K562 (cell line): ENCODE measurements at regions not wholly inside any gene's neighbourhood (a gene's known extent, or its start where the extent isn't known, plus 50 kb on each side); places are given as distances from the start of the nearest gene placed in this dataset.

Experiments
- ATAC-seq: fragments of 200-7000 bp; cut with Tn5 transposase; 3 replicates; pipeline ENCODE4 v1.9.1; 2020; ENCODE audit warnings: moderate library complexity
- BruUV-seq: library from RNA; stranded (reverse); fragments of 400-500 nt; replicated peaks from 2 replicates; lab custom pipeline; 2021; lab: Mats Ljungman, UMichigan
- CTCF ChIA-PET: fragments of 300-600 bp; formaldehyde crosslinking; extraction: SDS; loops from one replicate; lab custom pipeline; 2021; ENCODE audit warnings: low intra/inter-chr PET ratio; lab: Yijun Ruan, JAX
- POLR2A ChIA-PET: fragments of 300-600, 350-650 bp; sonication (Branson Sonifier 250); formaldehyde crosslinking; extraction: SDS; loops from one replicate; lab custom pipeline; 2021; ENCODE audit warnings: antibody characterized with exemption, inconsistent platforms; lab: Yijun Ruan, JAX
- DNase-seq, 4 experiments: peaks; one replicate each; pipeline versions ENCODE4 v3.0.0 to v3.0.0-alpha.2; 2011 to 2018; ENCODE audit warnings: low spot score in 3 of 4, mixed read lengths in 3 of 4; ENCODE audit errors: extremely low read depth in 1 of 4
- FAIRE-seq: peaks from 2 replicates; lab custom pipeline; 2011; peaks lifted over from hg19 to GRCh38; lab: Jason Lieb, UNC
- H2AFZ ChIP-seq: 2 replicates; pipeline ENCODE4 v1.6.0; 2011; ENCODE audit warnings: low read depth, low read length, control low read depth, inconsistent platforms
- H3K27ac ChIP-seq: fragments of 200-600 bp; 3 replicates; pipeline ENCODE4 v1.8.0; 2011; ENCODE audit warnings: low read depth, mild to moderate bottlenecking, control low read depth, inconsistent platforms, low read length, moderate library complexity, mixed read lengths; ENCODE audit errors: extremely low read depth
- H3K27me3 ChIP-seq, 2 experiments: fragments of 300-600 bp in 1 of 2; 2 replicates in 1 of 2; 3 replicates in 1 of 2; pipeline versions ENCODE4 v1.6.0 to v1.8.0; 2011; ENCODE audit warnings: inconsistent platforms in 2 of 2, low read length in 2 of 2, mild to moderate bottlenecking in 1 of 2, mixed read lengths in 1 of 2, moderate library complexity in 1 of 2; ENCODE audit not compliant: control insufficient read depth in 2 of 2, insufficient read depth in 2 of 2
- H3K36me3 ChIP-seq: fragments of 300-600 bp; 3 replicates; pipeline ENCODE4 v1.8.0; 2011; ENCODE audit warnings: mild to moderate bottlenecking, low read length, inconsistent platforms; ENCODE audit not compliant: control insufficient read depth, insufficient read depth
- H3K4me1 ChIP-seq, 2 experiments: fragments of 200-600 bp in 1 of 2; replicated peaks in 1 of 2; 2 replicates in 1 of 2; 3 replicates in 1 of 2; pipeline versions ENCODE4 v1.5.1 to v1.8.0; 2011; ENCODE audit warnings: inconsistent platforms in 2 of 2, low read length in 2 of 2, mild to moderate bottlenecking in 1 of 2, mixed read lengths in 1 of 2, moderate library complexity in 1 of 2; ENCODE audit not compliant: control insufficient read depth in 2 of 2, insufficient read depth in 2 of 2
- H3K4me2 ChIP-seq: 2 replicates; pipeline ENCODE4 v1.6.1; 2011; ENCODE audit warnings: low read length, control low read depth, inconsistent platforms, mixed read lengths; ENCODE audit not compliant: insufficient read depth
- H3K4me3 ChIP-seq: fragments of 200-600 bp; sonication (generic), shearing (Covaris generic); 2 replicates; pipeline ENCODE4 v1.5.1; 2016; ENCODE audit warnings: control low read depth, inconsistent platforms
- H3K79me2 ChIP-seq: fragments of 200-600 bp; 3 replicates; pipeline ENCODE4 v1.8.0; 2011; ENCODE audit warnings: low read length, inconsistent platforms; ENCODE audit not compliant: control insufficient read depth, insufficient read depth
- H3K9ac ChIP-seq, 2 experiments: 2 replicates each; pipeline versions ENCODE4 v1.6.0 to v1.6.1; 2011; ENCODE audit warnings: low read depth in 2 of 2, low read length in 2 of 2, control low read depth in 1 of 2, inconsistent platforms in 1 of 2, mild to moderate bottlenecking in 1 of 2, mixed read lengths in 1 of 2; ENCODE audit not compliant: insufficient read depth in 1 of 2
- H3K9me1 ChIP-seq: one replicate; pipeline ENCODE4 v1.6.0; 2011; ENCODE audit warnings: inconsistent platforms, mild to moderate bottlenecking, low read length, moderate library complexity; ENCODE audit not compliant: control insufficient read depth, insufficient read depth
- H3K9me3 ChIP-seq: replicated peaks from 2 replicates; pipeline ENCODE4 v1.5.1; 2011; ENCODE audit warnings: low read depth, low read length, inconsistent platforms; ENCODE audit not compliant: control insufficient read depth, insufficient read depth
- H4K20me1 ChIP-seq: replicated peaks from 2 replicates; pipeline ENCODE4 v1.6.1; 2011; ENCODE audit warnings: low read length, inconsistent platforms, mixed read lengths; ENCODE audit not compliant: control insufficient read depth, insufficient read depth
- ARNT ChIP-seq, 2 experiments: fragments of 450-650 bp; IDR thresholded peaks; 2 replicates each; pipeline ENCODE4 v1.6.1; 2016; ENCODE audit warnings: mild to moderate bottlenecking in 1 of 2
- DMBX1 ChIP-seq: fragments of 250-450 bp; sonication (Bioruptor Pico); IDR thresholded peaks from 2 replicates; pipeline ENCODE4 v1.8.0; 2022; ENCODE audit warnings: inconsistent platforms, mild to moderate bottlenecking, moderate library complexity, borderline replicate concordance
- HOXB6 ChIP-seq: fragments of 250-450 bp; sonication (Bioruptor Pico); IDR thresholded peaks from 2 replicates; pipeline ENCODE4 v1.5.1; 2022; ENCODE audit warnings: mild to moderate bottlenecking, borderline replicate concordance
- PRMT5 ChIP-seq: sonication (generic); formaldehyde crosslinking; IDR thresholded peaks from 2 replicates; pipeline ENCODE4 v1.5.0; 2020; ENCODE audit warnings: missing genetic modification reagents
- TFAM ChIP-seq: fragments of 250-450 bp; sonication (Bioruptor Pico); conservative IDR thresholded peaks from 2 replicates; pipeline ENCODE4 v1.5.0; 2021; ENCODE audit warnings: mild to moderate bottlenecking, moderate library complexity
- U2AF2 ChIP-seq: fragments of 200-400 bp; formaldehyde crosslinking; optimal IDR thresholded peaks from 2 replicates; pipeline ENCODE3; 2017; ENCODE audit warnings: low read depth, mild to moderate bottlenecking, low read length
- ZBTB1 ChIP-seq: sonication (generic); formaldehyde crosslinking; IDR thresholded peaks from 2 replicates; pipeline ENCODE4 v1.8.1; 2023; ENCODE audit warnings: missing genetic modification reagents, low read depth, mild to moderate bottlenecking, borderline replicate concordance
- ZNF133 ChIP-seq: fragments of 250-450 bp; sonication (Bioruptor Pico); IDR thresholded peaks from 2 replicates; pipeline ENCODE4 v1.4.0; 2020; ENCODE audit warnings: mild to moderate bottlenecking
- WGBS: fragments of 100-300 bp; shearing (Covaris generic); methylation state at CpG from one replicate; pipeline ENCODE4 v1.1.6; 2016; ENCODE audit warnings: low coverage, mixed read lengths; ENCODE audit not compliant: insufficient coverage; ENCODE audit errors: missing lambda C conversion rate; 5-methylcytosine and 5-hydroxymethylcytosine counted together
- in situ Hi-C: fragments of 300-500 bp; cut with MboI; formaldehyde crosslinking; loops from 4 replicates; pipeline ENCODE4 v1.15.0; 2018; ENCODE audit warnings: inconsistent platforms, mixed read lengths
- intact Hi-C: fragments of 100-400 bp; cut with micrococcal nuclease; formaldehyde crosslinking; loops from 2 replicates; pipeline ENCODE4 v1.14.2; 2022

GRCh38 chr6:80940571-80940970, 811.9 kb downstream of the TENT5A start:
- POLR2A ChIA-PET, result no interaction called here
- H2AFZ ChIP-seq, result no peak overlapping the region
- DNase-seq (no peak), ATAC-seq (no peak), FAIRE-seq (no peak)
- H3K9me3 ChIP-seq, result no peaks in the 10 kb centered on the region
- BruUV-seq, result no TSS peak
- H3K9ac ChIP-seq, result no peak overlapping the region
- 0% methylated on average over 1 of the region's 1 CpG for WGBS
- H3K4me2 ChIP-seq, result no peak overlapping the region
- TF ChIP-seq HOXB6 (CRISPR knock-in tag) (no peak), ARNT (IDR thresholded peaks at IDR 0.05) (no peak), DMBX1 (CRISPR knock-in tag) (no peak), PRMT5 (CRISPR knock-in tag) (no peak), U2AF2 (no peak), ZBTB1 (no peak)
- H3K4me1 ChIP-seq, result no peaks in the 10 kb centered on the region
- no peak overlapping the region for H3K4me3 ChIP-seq
- CTCF ChIA-PET, result no interaction called here
- intact Hi-C loops (no loop called here), in situ Hi-C loops (no loop called here)
- H3K27me3 ChIP-seq, result no peaks in the 10 kb centered on the region
- H3K79me2 ChIP-seq, result no peaks in the 10 kb centered on the region
- H3K9me1 ChIP-seq, result no peaks in the 10 kb centered on the region
- no peak overlapping the region for H3K27ac ChIP-seq
- H3K36me3 ChIP-seq, result no peaks in the 10 kb centered on the region
- H4K20me1 ChIP-seq, result no peaks in the 10 kb centered on the region

GRCh38 chr6:80939898-80940297, 812.6 kb downstream of the TENT5A start:
- in situ Hi-C loops (no loop called here), intact Hi-C loops (no loop called here)
- Histone ChIP-seq H3K9me1 (no peaks in the 10 kb centered on the region), H4K20me1 (no peaks in the 10 kb centered on the region), H3K27ac (no peak overlapping the region), H3K4me2 (no peak overlapping the region), H3K9ac (no peak overlapping the region), H3K36me3 (no peaks in the 10 kb centered on the region), H3K79me2 (no peaks in the 10 kb centered on the region), H3K9me3 (no peaks in the 10 kb centered on the region), H3K4me3 (no peak overlapping the region)
- ATAC-seq, result no peak
- DNase-seq, result no peak
- ChIA-PET POLR2A (no interaction called here), CTCF (no interaction called here)
- TF ChIP-seq TFAM (CRISPR knock-in tag) (no peak), ZNF133 (CRISPR knock-in tag) (no peak)
- TF ChIP-seq, all 486 proteins: peak for 0
- FAIRE-seq, result no peak
- Histone ChIP-seq H3K27me3 (no peaks in the 10 kb centered on the region), H3K4me1 (no peaks in the 10 kb centered on the region), H2AFZ (no peak overlapping the region)
- no TSS peak for BruUV-seq
